ENCODE measurements at regions not wholly inside any gene's neighbourhood (a gene's known extent, or its start where the extent isn't known, plus 50 kb on each side); places are given as distances from the start of the nearest gene placed in this dataset.

DNA sequence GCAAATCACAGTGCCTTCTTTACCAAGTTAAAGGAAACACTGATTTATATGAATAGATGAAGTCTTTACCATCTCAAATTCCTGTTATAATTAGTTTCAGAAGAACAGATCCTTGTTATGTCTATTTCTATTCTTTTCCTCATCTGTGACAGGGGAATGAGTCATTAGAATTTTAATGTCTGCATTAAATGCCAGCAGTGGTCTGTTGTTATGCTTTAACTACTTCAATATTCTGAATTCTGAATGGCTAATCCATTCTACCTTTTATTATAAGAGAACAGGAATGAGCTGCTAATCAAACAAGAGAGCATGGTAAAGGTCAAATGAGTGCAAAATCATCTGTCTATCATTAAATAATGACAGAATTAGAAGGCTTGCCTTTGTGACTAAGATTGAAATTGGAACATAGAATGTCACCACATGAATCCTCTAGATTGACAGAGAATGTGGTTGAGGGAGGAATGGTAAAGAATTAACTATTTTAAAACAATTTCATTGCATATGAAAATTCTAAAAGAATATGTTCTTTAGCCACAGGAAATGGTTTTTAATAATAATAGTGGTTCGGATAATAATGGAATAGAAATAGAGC is 935.5 kb downstream of the ADGRL3 start:
- no peak for DNase-seq (ENCODE audit: low read depth)

GRCh38 chr4:62133977-62134376 is 933.9 kb downstream of the ADGRL3 start:
- DNase-seq (ENCODE audit: low read depth) = no peak

- no peak for DNase-seq (ENCODE audit: low read depth)
Measured at GRCh38 chr4:62133101-62133897, 933.2 kb downstream of the ADGRL3 start.

GRCh38 chr4:62131049-62131448 is 930.9 kb downstream of the ADGRL3 start:
- no peak for DNase-seq (ENCODE audit: low read depth)

DNA sequence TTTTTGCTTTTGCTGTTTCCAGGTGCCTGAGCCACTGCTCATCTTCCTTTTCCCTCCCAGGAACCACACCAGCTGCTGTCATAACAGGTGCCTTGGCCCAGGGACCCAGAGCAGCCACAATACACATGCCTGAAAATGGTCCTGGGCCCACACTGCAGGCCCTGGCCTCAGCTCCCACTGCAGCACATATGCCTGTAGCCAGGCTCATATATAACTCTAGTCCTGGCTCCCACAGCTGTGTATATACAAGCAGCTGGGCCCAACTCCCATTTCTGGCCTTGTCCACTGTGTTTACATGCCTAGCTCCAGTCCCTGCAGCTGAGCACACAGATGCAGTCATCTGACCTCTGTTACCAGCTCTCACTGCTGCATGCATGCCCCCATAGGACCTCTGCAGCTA is 930.5 kb downstream of the ADGRL3 start:
- DNase-seq (ENCODE audit: low read depth) = no peak

DNA sequence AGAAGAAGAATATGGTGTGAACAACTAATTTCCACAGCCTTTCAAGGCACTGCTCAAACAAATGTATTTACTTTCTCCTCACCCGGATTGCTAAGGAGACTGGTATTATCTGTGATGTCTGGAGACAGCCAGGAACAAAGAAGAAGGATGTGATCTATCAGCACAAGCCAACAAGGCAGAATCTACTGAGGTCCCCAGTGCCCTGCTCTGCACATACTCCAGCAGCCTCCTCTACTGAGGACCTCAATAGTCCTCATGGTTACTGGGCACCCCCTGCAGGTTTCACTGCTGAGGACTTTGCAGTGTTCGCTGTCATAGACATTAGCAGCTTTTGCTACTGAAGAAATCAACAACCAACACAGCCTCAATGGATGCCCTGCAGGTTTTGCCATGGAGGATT is 930.1 kb downstream of the ADGRL3 start:
- DNase-seq (ENCODE audit: low read depth) = no peak
